Liver (tissue), 8 donors: ENCODE measurements at regions not wholly inside any gene's neighbourhood (a gene's known extent, or its start where the extent isn't known, plus 50 kb on each side); places are given as distances from the start of the nearest gene placed in this dataset.
A peak's percentile ranks its signal among the peaks of the same experiment; 100 is the strongest.

ENCODE experiments used
- DNase-seq: peaks from one replicate; pipeline ENCODE4 v3.0.0-alpha.2; 2017; ENCODE audit warnings: low spot score
- H3K27ac ChIP-seq, 2 donors: one replicate each; pipeline ENCODE4 v1.7.0; 2013; ENCODE audit warnings: inconsistent platforms in 2 of 2, low read length in 2 of 2, control low read depth in 1 of 2, low read depth in 1 of 2, mild to moderate bottlenecking in 1 of 2
- H3K27me3 ChIP-seq, 4 donors: one replicate each; pipeline versions ENCODE4 v1.6.1 to v1.7.0; 2013; ENCODE audit warnings: low read length in 3 of 4, inconsistent platforms in 1 of 4, mild to moderate bottlenecking in 1 of 4, moderate library complexity in 1 of 4; ENCODE audit not compliant: control insufficient read depth in 4 of 4, insufficient read depth in 4 of 4
- H3K36me3 ChIP-seq, 4 donors: one replicate each; pipeline versions ENCODE4 v1.6.1 to v1.7.0; 2013; ENCODE audit warnings: low read length in 3 of 4, mild to moderate bottlenecking in 3 of 4, low read depth in 1 of 4, moderate library complexity in 1 of 4; ENCODE audit not compliant: control insufficient read depth in 4 of 4, insufficient read depth in 3 of 4
- H3K4me1 ChIP-seq, 4 donors: one replicate each; pipeline versions ENCODE4 v1.6.1 to v1.7.0; 2013; ENCODE audit warnings: low read length in 3 of 4, mild to moderate bottlenecking in 3 of 4, moderate library complexity in 1 of 4; ENCODE audit not compliant: control insufficient read depth in 4 of 4, insufficient read depth in 4 of 4
- H3K4me3 ChIP-seq, 3 donors: one replicate each; pipeline versions ENCODE4 v1.6.1 to v1.7.0; 2013; ENCODE audit warnings: low read length in 3 of 3, control low read depth in 1 of 3, low read depth in 1 of 3, mild to moderate bottlenecking in 1 of 3
- H3K9ac ChIP-seq, 2 donors: one replicate each; pipeline ENCODE4 v1.7.0; 2013; ENCODE audit warnings: low read length in 2 of 2, mild to moderate bottlenecking in 2 of 2, moderate library complexity in 2 of 2, control low read depth in 1 of 2, low read depth in 1 of 2
- H3K9me3 ChIP-seq, 4 donors: one replicate each; pipeline versions ENCODE4 v1.6.1 to v1.7.0; 2013; ENCODE audit warnings: low read length in 3 of 4; ENCODE audit not compliant: control insufficient read depth in 4 of 4
- EGR1 ChIP-seq, 2 donors: IDR thresholded peaks; 2 replicates each; pipeline ENCODE4 v1.6.1; 2016 to 2018; ENCODE audit warnings: antibody characterized with exemption in 2 of 2, low read depth in 2 of 2
- FOXA1 ChIP-seq: IDR thresholded peaks from 2 replicates; pipeline ENCODE4 v1.6.1; 2016; ENCODE audit warnings: antibody characterized with exemption
- FOXA2 ChIP-seq: IDR thresholded peaks from 2 replicates; pipeline ENCODE4 v1.6.1; 2016; ENCODE audit warnings: antibody characterized with exemption
- HNF4A ChIP-seq, 2 donors: conservative IDR thresholded peaks; 2 replicates each; pipeline ENCODE4 v1.6.1; 2016; ENCODE audit warnings: antibody characterized with exemption in 2 of 2, mild to moderate bottlenecking in 2 of 2
- HNF4G ChIP-seq: IDR thresholded peaks from 2 replicates; pipeline ENCODE4 v1.6.1; 2016; ENCODE audit warnings: antibody characterized with exemption
- JUND ChIP-seq, 2 donors: IDR thresholded peaks; 2 replicates each; pipeline ENCODE4 v1.6.1; 2016; ENCODE audit warnings: antibody characterized with exemption in 2 of 2
- NR2F2 ChIP-seq: IDR thresholded peaks from 2 replicates; pipeline ENCODE4 v1.6.1; 2016; ENCODE audit warnings: antibody characterized with exemption
- RAD21 ChIP-seq, 2 donors: IDR thresholded peaks; 2 replicates each; pipeline ENCODE4 v1.6.1; 2016; ENCODE audit warnings: antibody characterized with exemption in 2 of 2, mild to moderate bottlenecking in 2 of 2
- RXRA ChIP-seq, 2 donors: IDR thresholded peaks; 2 replicates each; pipeline ENCODE4 v1.6.1; 2017 to 2018; ENCODE audit warnings: antibody characterized with exemption in 2 of 2, mild to moderate bottlenecking in 1 of 2
- TAF1 ChIP-seq: conservative IDR thresholded peaks from 2 replicates; pipeline ENCODE4 v1.6.1; 2016; ENCODE audit warnings: antibody characterized with exemption, mild to moderate bottlenecking
- YY1 ChIP-seq: IDR thresholded peaks from 2 replicates; pipeline ENCODE4 v1.6.1; 2016; ENCODE audit warnings: antibody characterized with exemption, mild to moderate bottlenecking
- WGBS: extraction: QIAGEN DNeasy Blood & Tissue Kit; methylation state at CpG from one replicate; pipeline ENCODE4 v1.1.7; 2013; 5-methylcytosine and 5-hydroxymethylcytosine counted together
- TF ChIP-seq, protein P1 (sequence below): IDR thresholded peaks from 2 replicates; pipeline ENCODE4 v1.6.1; 2016; ENCODE audit warnings: antibody characterized with exemption
- TF ChIP-seq, protein P2 (sequence below): IDR thresholded peaks from 2 replicates; pipeline ENCODE4 v1.6.1; 2016; ENCODE audit warnings: antibody characterized with exemption
- TF ChIP-seq, protein P3 (sequence below): fragments of 150-350 bp; IDR thresholded peaks from 2 replicates; pipeline ENCODE4 v1.5.1; 2017; ENCODE audit warnings: improper control_type of control experiment, low read depth, low read length; ENCODE audit not compliant: missing input control
- TF ChIP-seq, protein P4 (sequence below): IDR thresholded peaks from 2 replicates; pipeline ENCODE4 v1.6.1; 2016; ENCODE audit warnings: antibody characterized with exemption
- donor health status: healthy.
- donor health status: healthy.
- donor health status: healthy.
- donor health status: healthy.
- donor health status: healthy.

DNA sequence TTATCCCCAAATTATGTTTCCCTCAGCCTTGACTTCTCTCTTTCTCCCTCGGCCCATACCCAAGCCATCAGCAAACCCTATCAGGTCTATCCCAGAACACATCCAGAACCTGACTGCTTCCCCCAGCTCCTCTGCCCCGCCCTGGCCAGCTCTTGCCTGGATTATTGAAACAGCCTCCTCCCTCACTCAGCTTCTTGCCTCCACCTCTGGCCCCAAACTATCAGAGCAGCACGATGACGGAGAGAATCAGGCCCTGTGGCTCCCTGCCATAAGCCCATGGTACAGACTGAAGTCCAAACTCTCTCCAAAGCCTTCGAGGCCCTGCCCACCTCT lies 105.3 kb upstream of the LINGO1 start:
- Histone ChIP-seq H3K4me1 (no peaks in the 10 kb centered on the region), H3K9ac (no peak overlapping the region), H3K27me3 (peaks cover 0 to 4% (median 0%) of the 10 kb centered on the region in 4 donors), H3K4me3 (no peak overlapping the region), H3K36me3 (no peaks in the 10 kb centered on the region), H3K9me3 (no peaks in the 10 kb centered on the region), H3K27ac (no peak overlapping the region)
- no peak for TF ChIP-seq EGR1 (IDR thresholded peaks at IDR 0.05; ENCODE audit: low read depth in 2 of 2)
- TF ChIP-seq, protein P1, sequence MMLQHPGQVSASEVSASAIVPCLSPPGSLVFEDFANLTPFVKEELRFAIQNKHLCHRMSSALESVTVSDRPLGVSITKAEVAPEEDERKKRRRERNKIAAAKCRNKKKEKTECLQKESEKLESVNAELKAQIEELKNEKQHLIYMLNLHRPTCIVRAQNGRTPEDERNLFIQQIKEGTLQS = no peak
- no peak for TF ChIP-seq YY1
- TF ChIP-seq TAF1 = no peak
- TF ChIP-seq FOXA2 = no peak
- TF ChIP-seq HNF4G = no peak
- no peak for TF ChIP-seq RXRA (IDR thresholded peaks at IDR 0.05)
- no peak for TF ChIP-seq RAD21 (IDR thresholded peaks at IDR 0.05)
- TF ChIP-seq, protein P2, sequence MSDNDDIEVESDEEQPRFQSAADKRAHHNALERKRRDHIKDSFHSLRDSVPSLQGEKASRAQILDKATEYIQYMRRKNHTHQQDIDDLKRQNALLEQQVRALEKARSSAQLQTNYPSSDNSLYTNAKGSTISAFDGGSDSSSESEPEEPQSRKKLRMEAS = no peak
- TF ChIP-seq, protein P3, sequence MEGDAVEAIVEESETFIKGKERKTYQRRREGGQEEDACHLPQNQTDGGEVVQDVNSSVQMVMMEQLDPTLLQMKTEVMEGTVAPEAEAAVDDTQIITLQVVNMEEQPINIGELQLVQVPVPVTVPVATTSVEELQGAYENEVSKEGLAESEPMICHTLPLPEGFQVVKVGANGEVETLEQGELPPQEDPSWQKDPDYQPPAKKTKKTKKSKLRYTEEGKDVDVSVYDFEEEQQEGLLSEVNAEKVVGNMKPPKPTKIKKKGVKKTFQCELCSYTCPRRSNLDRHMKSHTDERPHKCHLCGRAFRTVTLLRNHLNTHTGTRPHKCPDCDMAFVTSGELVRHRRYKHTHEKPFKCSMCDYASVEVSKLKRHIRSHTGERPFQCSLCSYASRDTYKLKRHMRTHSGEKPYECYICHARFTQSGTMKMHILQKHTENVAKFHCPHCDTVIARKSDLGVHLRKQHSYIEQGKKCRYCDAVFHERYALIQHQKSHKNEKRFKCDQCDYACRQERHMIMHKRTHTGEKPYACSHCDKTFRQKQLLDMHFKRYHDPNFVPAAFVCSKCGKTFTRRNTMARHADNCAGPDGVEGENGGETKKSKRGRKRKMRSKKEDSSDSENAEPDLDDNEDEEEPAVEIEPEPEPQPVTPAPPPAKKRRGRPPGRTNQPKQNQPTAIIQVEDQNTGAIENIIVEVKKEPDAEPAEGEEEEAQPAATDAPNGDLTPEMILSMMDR = no peak
- TF ChIP-seq, protein P4, sequence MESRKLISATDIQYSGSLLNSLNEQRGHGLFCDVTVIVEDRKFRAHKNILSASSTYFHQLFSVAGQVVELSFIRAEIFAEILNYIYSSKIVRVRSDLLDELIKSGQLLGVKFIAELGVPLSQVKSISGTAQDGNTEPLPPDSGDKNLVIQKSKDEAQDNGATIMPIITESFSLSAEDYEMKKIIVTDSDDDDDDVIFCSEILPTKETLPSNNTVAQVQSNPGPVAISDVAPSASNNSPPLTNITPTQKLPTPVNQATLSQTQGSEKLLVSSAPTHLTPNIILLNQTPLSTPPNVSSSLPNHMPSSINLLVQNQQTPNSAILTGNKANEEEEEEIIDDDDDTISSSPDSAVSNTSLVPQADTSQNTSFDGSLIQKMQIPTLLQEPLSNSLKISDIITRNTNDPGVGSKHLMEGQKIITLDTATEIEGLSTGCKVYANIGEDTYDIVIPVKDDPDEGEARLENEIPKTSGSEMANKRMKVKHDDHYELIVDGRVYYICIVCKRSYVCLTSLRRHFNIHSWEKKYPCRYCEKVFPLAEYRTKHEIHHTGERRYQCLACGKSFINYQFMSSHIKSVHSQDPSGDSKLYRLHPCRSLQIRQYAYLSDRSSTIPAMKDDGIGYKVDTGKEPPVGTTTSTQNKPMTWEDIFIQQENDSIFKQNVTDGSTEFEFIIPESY = no peak
- no peak for TF ChIP-seq JUND (IDR thresholded peaks at IDR 0.05)
- 73% methylated on average over 5 of the region's 5 CpGs for WGBS
- peak; percentile 53 for DNase-seq

DNA sequence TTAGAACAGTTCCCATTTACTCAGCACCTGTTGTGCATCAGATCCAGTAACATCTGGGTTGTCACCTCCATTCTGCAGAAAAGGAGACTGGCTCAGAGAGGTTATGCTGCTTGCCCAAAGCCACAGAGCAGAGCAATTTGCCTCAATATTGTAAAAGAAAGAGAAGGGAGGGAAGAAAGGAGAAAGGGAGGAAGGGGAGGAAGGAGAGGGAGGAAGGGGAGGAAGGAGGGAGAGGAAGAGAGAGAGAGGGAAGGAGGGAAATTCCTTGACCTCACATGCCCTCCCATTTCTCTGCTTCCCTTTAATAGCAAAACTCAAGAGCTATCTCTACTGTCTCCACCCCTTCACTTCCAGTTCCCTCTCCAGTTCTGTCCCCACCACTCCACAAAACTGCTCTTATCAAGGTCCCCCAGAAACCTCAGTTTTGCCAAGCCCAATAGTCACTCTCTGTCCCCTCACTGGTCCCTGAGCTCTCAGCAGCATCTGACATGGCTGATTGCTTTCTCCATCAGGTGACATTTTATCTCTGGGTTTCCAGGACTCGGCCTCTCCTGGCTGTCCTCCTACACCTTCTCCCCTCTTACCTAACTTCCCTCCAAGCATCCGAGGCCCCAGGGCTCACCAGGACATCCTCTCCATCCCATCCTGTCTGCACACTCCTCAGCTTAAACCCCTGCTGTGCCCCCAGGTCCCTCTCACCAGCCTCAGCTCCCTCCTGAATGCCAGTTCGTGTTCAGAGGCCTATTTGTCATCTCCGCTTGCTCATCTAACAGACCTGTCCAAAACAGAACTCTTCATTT lies 104.7 kb upstream of the LINGO1 start:
- Histone ChIP-seq H3K36me3 (no peaks in the 10 kb centered on the region), H3K4me3 (no peak overlapping the region), H3K4me1 (no peaks in the 10 kb centered on the region), H3K9me3 (no peaks in the 10 kb centered on the region), H3K27me3 (peaks cover 0 to 4% (median 0%) of the 10 kb centered on the region in 4 donors), H3K9ac (no peak overlapping the region), H3K27ac (no peak overlapping the region)
- 46% methylated on average over 4 of the region's 4 CpGs for WGBS
- TF ChIP-seq YY1 (no peak), TAF1 (no peak), EGR1 (IDR thresholded peaks at IDR 0.05; ENCODE audit: low read depth in 2 of 2) (no peak), RAD21 (IDR thresholded peaks at IDR 0.05) (no peak), JUND (IDR thresholded peaks at IDR 0.05) (no peak), FOXA1 (no peak), NR2F2 (no peak), HNF4A (conservative IDR thresholded peaks at IDR 0.05) (no peak)
- TF ChIP-seq, protein P3 = no peak
- TF ChIP-seq, protein P1 = no peak
- DNase-seq = peak; percentile 43
